C4-2B (cell line): ENCODE measurements at regions not wholly inside any gene's neighbourhood (a gene's known extent, or its start where the extent isn't known, plus 50 kb on each side); places are given as distances from the start of the nearest gene placed in this dataset.

ENCODE experiments used
- CTCF ChIP-seq: fragments of 450-650 bp; conservative IDR thresholded peaks from 2 replicates; pipeline ENCODE4 v1.5.1; 2017; ENCODE audit warnings: mild to moderate bottlenecking
- ZFX ChIP-seq: fragments of 450-650 bp; IDR thresholded peaks from 2 replicates; pipeline ENCODE4 v1.6.1; 2017

GRCh38 chr10:8811201-8811600 lies 756.7 kb downstream of the GATA3 start:
- TF ChIP-seq CTCF, result no peak
- no peak for TF ChIP-seq ZFX
